Immature natural killer cell (primary cell): ENCODE measurements at regions not wholly inside any gene's neighbourhood (a gene's known extent, or its start where the extent isn't known, plus 50 kb on each side); places are given as distances from the start of the nearest gene placed in this dataset.
"Not testable (repeated sequence)": the region's sequence is repeated elsewhere in the genome, so short reads cannot be mapped to it uniquely, and the experiment has no call there.

Source experiments
- DNase-seq, 3 donors: peaks; one replicate each; pipeline ENCODE4 v3.0.0; 2022; ENCODE audit warnings: mixed read lengths in 1 of 3
- H3K27ac Mint-ChIP-seq, 6 donors: one replicate each; pipeline ENCODE4 v1.8.0; 2020; ENCODE audit warnings: mixed read lengths in 6 of 6, mild to moderate bottlenecking in 5 of 6, inconsistent platforms in 4 of 6, moderate library complexity in 3 of 6
- H3K27me3 Mint-ChIP-seq, 3 donors: one replicate each; pipeline ENCODE4 v1.8.0; 2020 to 2021; ENCODE audit warnings: low read depth in 3 of 3, mild to moderate bottlenecking in 3 of 3, mixed read lengths in 3 of 3, moderate library complexity in 3 of 3, inconsistent platforms in 1 of 3
- H3K36me3 Mint-ChIP-seq, 3 donors: one replicate each; pipeline ENCODE4 v1.8.0; 2020; ENCODE audit warnings: mixed read lengths in 3 of 3, inconsistent platforms in 2 of 3, mild to moderate bottlenecking in 2 of 3
- H3K4me1 Mint-ChIP-seq, 2 donors: one replicate each; pipeline ENCODE4 v1.8.0; 2020; ENCODE audit warnings: inconsistent platforms in 2 of 2, mild to moderate bottlenecking in 2 of 2, mixed read lengths in 2 of 2, moderate library complexity in 1 of 2
- H3K4me3 Mint-ChIP-seq, 5 donors: one replicate each; pipeline ENCODE4 v1.8.0; 2020; ENCODE audit warnings: mild to moderate bottlenecking in 5 of 5, mixed read lengths in 5 of 5, inconsistent platforms in 3 of 5, moderate library complexity in 3 of 5
- H3K9me3 Mint-ChIP-seq, 6 donors: one replicate each; pipeline ENCODE4 v1.8.0; 2020; ENCODE audit warnings: mild to moderate bottlenecking in 6 of 6, mixed read lengths in 6 of 6, inconsistent platforms in 4 of 6, moderate library complexity in 3 of 6

DNA sequence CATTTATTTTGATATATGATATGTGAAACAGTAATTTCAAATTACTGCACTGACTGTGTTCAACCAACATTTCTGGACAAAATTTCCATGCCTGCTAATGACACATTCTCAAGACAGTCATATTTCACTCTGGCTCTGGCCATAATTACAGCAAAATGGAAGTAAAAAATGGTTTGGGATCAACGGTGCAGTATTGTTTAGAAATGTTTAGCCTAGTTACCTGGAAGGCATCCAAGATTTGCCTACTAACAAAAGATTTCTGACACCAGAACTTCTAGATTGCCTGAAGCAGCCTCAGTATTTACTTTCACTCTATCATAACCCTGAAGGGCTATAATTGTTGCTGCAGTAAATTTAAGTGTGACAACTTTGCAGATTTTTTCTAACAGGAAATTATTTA, 416.3 kb downstream of the PCDH10 start:
- no peak overlapping the region for H3K27ac Mint-ChIP-seq
- H3K4me1 Mint-ChIP-seq, result no peaks in the 10 kb centered on the region
- peaks cover 0 to 2% (median 0%) of the 10 kb centered on the region in 3 donors for H3K27me3 Mint-ChIP-seq
- H3K36me3 Mint-ChIP-seq, result no peaks in the 10 kb centered on the region
- H3K4me3 Mint-ChIP-seq, result no peak overlapping the region
- DNase-seq, result no peak
- peaks cover 4 to 25% (median 13%) of the 10 kb centered on the region in 6 donors for H3K9me3 Mint-ChIP-seq

- H3K4me3 Mint-ChIP-seq, result no peak overlapping the region
- H3K9me3 Mint-ChIP-seq, result peaks cover 4 to 26% (median 18%) of the 10 kb centered on the region in 6 donors
- H3K27ac Mint-ChIP-seq, result no peak overlapping the region
- H3K36me3 Mint-ChIP-seq, result peaks cover 0 to 3% (median 0%) of the 10 kb centered on the region in 3 donors
- H3K27me3 Mint-ChIP-seq, result peaks cover 0 to 1% (median 0%) of the 10 kb centered on the region in 3 donors
- no peak for DNase-seq
- no peaks in the 10 kb centered on the region for H3K4me1 Mint-ChIP-seq
These were observed 410.9 kb downstream of the PCDH10 start for GRCh38 chr4:133559987-133560386.

DNA sequence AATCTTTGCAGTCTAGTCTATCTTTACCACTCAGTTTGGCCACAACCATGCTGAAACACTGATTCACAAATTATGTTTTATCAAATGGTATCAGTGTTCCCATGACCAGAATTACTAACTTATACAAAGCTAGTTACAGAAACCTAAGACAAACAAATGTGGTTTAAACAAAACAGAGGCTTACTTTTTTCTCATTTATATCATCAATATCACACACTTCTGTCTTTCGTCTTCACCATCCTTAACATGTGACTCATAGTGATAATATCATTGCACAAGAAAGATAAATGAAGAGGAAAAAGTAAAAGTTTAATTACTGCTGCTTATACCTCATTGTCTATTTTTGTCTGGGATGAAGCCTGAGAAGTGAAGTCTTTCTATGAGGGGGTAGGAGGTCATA, 406.6 kb downstream of the PCDH10 start:
- Mint-ChIP-seq H3K27me3 (peaks cover 0 to 3% (median 0%) of the 10 kb centered on the region in 3 donors), H3K36me3 (peaks cover 0 to 3% (median 0%) of the 10 kb centered on the region in 3 donors), H3K27ac (no peak overlapping the region), H3K4me1 (no peaks in the 10 kb centered on the region), H3K4me3 (no peak overlapping the region), H3K9me3 (peaks cover 1 to 16% (median 6%) of the 10 kb centered on the region in 6 donors)
- no peak for DNase-seq

DNA sequence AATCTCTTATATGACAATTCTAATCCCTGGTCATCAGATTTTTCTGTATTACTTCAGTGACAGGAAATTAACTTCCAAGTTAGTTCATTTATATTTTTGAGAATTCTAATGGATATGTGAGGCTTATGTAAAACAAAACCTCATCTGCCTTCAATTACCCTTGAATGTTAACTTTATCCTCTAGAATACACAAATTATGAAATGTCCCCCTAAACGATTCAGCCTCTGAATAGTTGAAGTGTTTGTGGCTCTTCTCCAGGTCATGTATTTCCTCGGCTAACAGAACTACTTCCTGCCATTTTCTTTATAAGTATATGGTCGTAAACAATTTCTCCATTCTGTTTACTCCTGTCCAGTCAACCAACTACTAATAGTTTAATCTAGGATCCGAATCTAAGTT, 401.3 kb downstream of the PCDH10 start:
- DNase-seq, result no peak
- Mint-ChIP-seq H3K27ac (no peak overlapping the region), H3K36me3 (no peaks in the 10 kb centered on the region), H3K4me3 (no peak overlapping the region), H3K4me1 (no peaks in the 10 kb centered on the region), H3K9me3 (peaks cover 0 to 25% (median 9%) of the 10 kb centered on the region in 6 donors), H3K27me3 (peaks cover 0 to 2% (median 2%) of the 10 kb centered on the region in 3 donors)

GRCh38 chr4:133544097-133544496, 395.0 kb downstream of the PCDH10 start:
- H3K27ac Mint-ChIP-seq, result no peak overlapping the region
- H3K27me3 Mint-ChIP-seq, result no peaks in the 10 kb centered on the region
- no peaks in the 10 kb centered on the region for H3K4me1 Mint-ChIP-seq
- peaks cover 7 to 52% (median 16%) of the 10 kb centered on the region in 6 donors for H3K9me3 Mint-ChIP-seq
- no peak for DNase-seq
- H3K4me3 Mint-ChIP-seq, result no peak overlapping the region
- no peaks in the 10 kb centered on the region for H3K36me3 Mint-ChIP-seq

DNA sequence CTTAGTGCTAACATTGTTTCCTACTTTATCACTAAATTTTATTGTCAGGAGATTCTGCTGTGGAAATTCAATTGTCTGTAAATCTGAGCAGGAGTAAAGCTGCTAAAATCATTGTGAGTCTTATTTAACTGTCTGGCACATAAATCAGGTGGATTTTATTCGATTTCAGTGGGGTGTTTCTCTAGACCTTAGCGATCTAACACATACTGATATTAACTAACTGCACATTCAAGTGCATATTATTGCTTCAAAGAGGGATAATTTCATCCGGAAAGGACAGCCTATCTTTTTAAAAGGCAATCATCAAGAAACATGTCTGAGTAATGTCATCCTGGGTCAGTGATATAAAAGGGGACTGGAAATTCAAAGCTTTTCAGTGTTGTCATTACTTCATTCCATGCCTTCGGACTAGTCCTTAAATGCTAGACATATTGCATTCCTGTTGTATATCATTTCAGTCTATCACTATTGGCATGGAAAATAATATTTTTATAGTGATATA, 388.7 kb downstream of the PCDH10 start:
- no peaks in the 10 kb centered on the region for H3K27me3 Mint-ChIP-seq
- no peak for DNase-seq
- H3K9me3 Mint-ChIP-seq, result peaks cover 7 to 42% (median 22%) of the 10 kb centered on the region in 6 donors
- H3K4me1 Mint-ChIP-seq, result no peaks in the 10 kb centered on the region
- H3K4me3 Mint-ChIP-seq, result no peak overlapping the region
- no peaks in the 10 kb centered on the region for H3K36me3 Mint-ChIP-seq
- no peak overlapping the region for H3K27ac Mint-ChIP-seq

GRCh38 chr4:133534224-133534623, 385.1 kb downstream of the PCDH10 start:
- not testable (repeated sequence) for H3K27ac Mint-ChIP-seq, DNase-seq, H3K4me3 Mint-ChIP-seq

GRCh38 chr4:133524369-133524768, 375.3 kb downstream of the PCDH10 start:
- DNase-seq, result no peak
- Mint-ChIP-seq H3K36me3 (no peaks in the 10 kb centered on the region), H3K4me1 (no peaks in the 10 kb centered on the region), H3K9me3 (peaks cover 5 to 24% (median 13%) of the 10 kb centered on the region in 6 donors), H3K27me3 (no peaks in the 10 kb centered on the region), H3K27ac (no peak overlapping the region), H3K4me3 (no peak overlapping the region)

More at GRCh38 chr4:133534224-133534623, 385.1 kb downstream of the PCDH10 start:
- H3K9me3 Mint-ChIP-seq, result peaks cover 2 to 45% (median 24%) of the 10 kb centered on the region in 6 donors
- H3K4me1 Mint-ChIP-seq, H3K27me3 Mint-ChIP-seq, H3K36me3 Mint-ChIP-seq: not testable (repeated sequence)

DNA sequence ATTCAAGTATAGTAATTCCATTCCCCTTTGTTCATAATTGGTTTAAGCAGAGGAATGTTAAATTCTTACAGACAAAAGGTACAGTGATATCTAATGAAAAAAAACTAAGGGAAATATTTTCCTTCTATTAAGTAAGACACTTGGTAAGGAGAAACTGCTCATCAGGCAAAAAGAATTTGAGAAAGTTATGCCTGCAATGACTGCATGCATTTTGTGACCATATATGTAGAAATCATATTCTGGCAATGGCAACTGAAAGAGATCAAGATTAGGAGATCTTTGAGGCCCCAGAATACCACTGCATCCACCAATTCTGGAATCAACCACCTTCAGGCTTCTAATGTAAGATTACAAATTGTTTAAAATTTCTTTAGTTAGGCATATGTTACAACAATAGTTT, 364.8 kb downstream of the PCDH10 start:
- Mint-ChIP-seq H3K9me3 (peaks cover 12 to 50% (median 30%) of the 10 kb centered on the region in 6 donors), H3K4me3 (no peak overlapping the region), H3K4me1 (no peaks in the 10 kb centered on the region), H3K36me3 (peaks cover 0 to 4% (median 0%) of the 10 kb centered on the region in 3 donors), H3K27ac (no peak overlapping the region), H3K27me3 (peaks cover 0 to 2% (median 0%) of the 10 kb centered on the region in 3 donors)
- DNase-seq, result no peak

DNA sequence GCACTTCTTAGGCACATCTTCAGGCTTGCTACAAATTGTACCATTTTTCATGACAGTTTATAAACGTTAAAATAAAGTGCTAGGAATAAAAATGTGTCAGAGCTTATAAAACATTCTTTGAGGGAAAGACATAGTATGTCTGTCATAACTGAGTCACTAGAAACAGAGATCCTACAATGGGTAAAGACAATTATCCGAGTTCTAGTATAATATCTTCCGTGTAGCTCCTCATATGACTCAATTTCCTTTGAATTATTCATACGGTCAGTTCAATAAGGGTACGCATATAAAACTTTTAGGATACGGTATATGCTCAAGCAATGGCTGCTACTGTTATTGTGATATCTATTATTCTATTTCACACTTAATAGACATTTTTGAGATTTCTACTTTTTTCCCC, 349.1 kb downstream of the PCDH10 start:
- no peaks in the 10 kb centered on the region for H3K36me3 Mint-ChIP-seq
- peaks cover 2 to 28% (median 11%) of the 10 kb centered on the region in 6 donors for H3K9me3 Mint-ChIP-seq
- H3K4me3 Mint-ChIP-seq, result no peak overlapping the region
- no peaks in the 10 kb centered on the region for H3K27me3 Mint-ChIP-seq
- no peak for DNase-seq
- H3K27ac Mint-ChIP-seq, result no peak overlapping the region
- H3K4me1 Mint-ChIP-seq, result no peaks in the 10 kb centered on the region

DNA sequence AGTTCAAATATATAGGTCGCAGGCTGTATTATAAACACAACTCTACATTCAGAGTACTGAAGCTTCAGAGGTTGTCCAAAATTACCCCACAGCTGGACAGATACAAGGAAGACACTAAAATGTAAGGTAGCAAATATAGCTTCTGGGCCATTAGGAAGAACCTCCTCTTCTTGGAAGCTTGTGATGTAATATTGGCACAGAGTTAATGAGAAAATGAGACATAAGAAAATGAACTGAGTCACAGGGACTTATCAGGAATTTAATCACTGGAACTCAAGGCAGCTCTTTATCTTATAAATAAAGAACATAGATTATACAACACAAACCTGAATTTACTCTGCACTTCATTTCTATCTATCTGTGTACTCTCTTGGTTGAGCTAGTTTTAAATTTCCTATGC, 344.7 kb downstream of the PCDH10 start:
- no peak overlapping the region for H3K27ac Mint-ChIP-seq
- no peaks in the 10 kb centered on the region for H3K36me3 Mint-ChIP-seq
- no peak for DNase-seq
- no peak overlapping the region for H3K4me3 Mint-ChIP-seq
- no peaks in the 10 kb centered on the region for H3K27me3 Mint-ChIP-seq
- peaks cover 2 to 25% (median 6%) of the 10 kb centered on the region in 6 donors for H3K9me3 Mint-ChIP-seq
- no peaks in the 10 kb centered on the region for H3K4me1 Mint-ChIP-seq

GRCh38 chr4:133493241-133493640, 344.1 kb downstream of the PCDH10 start:
- Mint-ChIP-seq H3K27me3 (no peaks in the 10 kb centered on the region), H3K27ac (no peak overlapping the region), H3K36me3 (no peaks in the 10 kb centered on the region), H3K4me1 (no peaks in the 10 kb centered on the region), H3K4me3 (no peak overlapping the region), H3K9me3 (peaks cover 2 to 20% (median 6%) of the 10 kb centered on the region in 6 donors)
- no peak for DNase-seq

GRCh38 chr4:133484287-133484686, 335.2 kb downstream of the PCDH10 start:
- Mint-ChIP-seq H3K9me3 (peaks cover 5 to 38% (median 20%) of the 10 kb centered on the region in 6 donors), H3K4me3 (no peak overlapping the region), H3K4me1 (no peaks in the 10 kb centered on the region), H3K27ac (no peak overlapping the region), H3K36me3 (no peaks in the 10 kb centered on the region), H3K27me3 (no peaks in the 10 kb centered on the region)
- DNase-seq, result no peak

DNA sequence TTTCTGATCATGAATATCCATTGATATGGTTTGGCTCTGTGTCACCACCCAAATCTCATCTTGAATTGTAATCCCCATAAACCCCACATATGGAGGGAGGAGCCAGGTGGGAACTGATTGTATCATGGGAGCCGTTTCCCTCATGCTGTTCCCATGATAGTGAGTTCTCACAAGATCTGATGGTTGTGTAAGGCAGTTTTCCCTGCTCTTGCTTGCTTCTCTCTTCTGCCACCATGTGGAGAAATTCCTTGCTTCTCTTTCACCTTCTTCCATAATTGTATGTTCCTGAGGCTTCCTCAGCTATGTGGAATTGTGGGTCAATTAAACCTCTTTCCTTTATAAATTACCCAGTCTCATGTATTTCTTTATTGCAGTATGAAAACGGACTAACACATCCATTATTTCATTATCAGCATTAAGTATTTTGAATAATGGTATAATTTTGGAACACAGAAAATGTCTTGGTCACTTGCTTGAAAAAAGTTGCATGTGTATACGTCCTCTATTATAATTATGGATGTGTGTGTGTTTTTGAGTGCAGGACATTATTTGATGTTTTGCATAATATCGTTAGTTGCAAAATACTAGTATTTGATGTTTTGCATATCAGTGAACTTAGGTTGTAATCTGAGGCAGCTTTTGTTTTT, 334.6 kb downstream of the PCDH10 start:
- Mint-ChIP-seq H3K4me3 (no peak overlapping the region), H3K27ac (no peak overlapping the region), H3K27me3 (no peaks in the 10 kb centered on the region), H3K9me3 (peaks cover 5 to 42% (median 21%) of the 10 kb centered on the region in 6 donors), H3K4me1 (no peaks in the 10 kb centered on the region), H3K36me3 (no peaks in the 10 kb centered on the region)
- no peak for DNase-seq

DNA sequence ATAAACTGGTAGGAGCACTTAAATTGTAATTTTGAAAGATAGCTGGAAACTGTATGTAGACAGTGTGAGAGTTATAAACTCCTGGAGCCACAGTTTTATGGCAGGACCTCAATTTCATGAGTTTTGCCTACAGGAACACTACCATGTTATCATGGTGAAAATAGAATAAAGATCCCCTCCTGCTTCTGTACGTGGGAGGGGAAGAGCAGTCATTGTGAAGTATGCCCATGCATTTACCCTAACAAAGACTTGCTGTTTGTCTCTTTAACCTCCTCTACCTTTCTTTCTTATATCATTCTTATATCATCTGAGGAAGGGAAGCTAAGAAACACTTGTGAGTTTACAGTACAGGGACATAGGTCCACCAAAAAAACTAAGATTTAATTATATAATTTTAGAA, 327.0 kb downstream of the PCDH10 start:
- Mint-ChIP-seq H3K27ac (no peak overlapping the region), H3K4me1 (no peaks in the 10 kb centered on the region), H3K9me3 (peaks cover 5 to 19% (median 10%) of the 10 kb centered on the region in 6 donors), H3K27me3 (no peaks in the 10 kb centered on the region), H3K36me3 (no peaks in the 10 kb centered on the region), H3K4me3 (no peak overlapping the region)
- no peak for DNase-seq
